HCT116 (cell line): ENCODE measurements at regions not wholly inside any gene's neighbourhood (a gene's known extent, or its start where the extent isn't known, plus 50 kb on each side); places are given as distances from the start of the nearest gene placed in this dataset.

ENCODE experiments used
- ATAC-seq: fragments of 200-7000 bp; cut with Tn5 transposase; 2 replicates; pipeline ENCODE4 v1.9.1; 2020; ENCODE audit warnings: mild to moderate bottlenecking, moderate library complexity
- BruUV-seq: library from RNA; stranded (reverse); fragments of 400-500 nt; replicated peaks from 2 replicates; lab custom pipeline; 2021; lab: Mats Ljungman, UMichigan
- CTCF ChIA-PET: fragments of 300-600 bp; sonication (Branson Sonifier 250); formaldehyde crosslinking; loops from one replicate; lab custom pipeline; 2021; ENCODE audit warnings: antibody characterized with exemption; lab: Charles Lee
- POLR2A ChIA-PET: fragments of 300-600, 350-600 bp; sonication (Branson Sonifier 250); formaldehyde crosslinking; loops from one replicate; lab custom pipeline; 2021; ENCODE audit warnings: antibody characterized with exemption; lab: Charles Lee
- RAD21 ChIA-PET, 2 experiments: fragments of 300-600 bp; sonication (Branson Sonifier 250); formaldehyde crosslinking; loops; one replicate each; lab custom pipeline; 2023; ENCODE audit warnings: low total read pairs in 2 of 2; ENCODE audit not compliant: uncharacterized antibody in 2 of 2, unreplicated experiment in 2 of 2, low non-redundant PET in 1 of 2; lab: Charles Lee
- DNase-seq: peaks from one replicate; pipeline ENCODE4 v3.0.0-alpha.2; 2010; ENCODE audit warnings: low read depth, low spot score
- H2AFZ ChIP-seq: fragments of 200-600 bp; shearing (Covaris generic), sonication (generic); 2 replicates; pipeline ENCODE4 v1.6.1; 2017; ENCODE audit warnings: low read depth, mixed run types, mixed read lengths, antibody characterized with exemption, low read length; ENCODE audit not compliant: poor library complexity, severe bottlenecking
- H3K27ac ChIP-seq: 2 replicates; pipeline ENCODE4 v1.5.1; 2012; ENCODE audit warnings: low read depth, low read length
- H3K27me3 ChIP-seq: fragments of 200-600 bp; sonication (generic); 2 replicates; pipeline ENCODE4 v1.6.1; 2016; ENCODE audit warnings: mixed run types, low read length, mixed read lengths; ENCODE audit not compliant: insufficient read depth
- H3K36me3 ChIP-seq, 2 experiments: fragments of 200-500 bp in 1 of 2; fragments of 200-600 bp in 1 of 2; sonication (Bioruptor generic) in 1 of 2; sonication (generic) in 1 of 2; 2 replicates each; pipeline versions ENCODE4 v1.5.1 to v1.6.1; 2014 to 2016; ENCODE audit warnings: low read length in 2 of 2, inconsistent platforms in 1 of 2, mixed read lengths in 1 of 2, mixed run types in 1 of 2; ENCODE audit not compliant: insufficient read depth in 2 of 2, control insufficient read depth in 1 of 2
- H3K4me1 ChIP-seq, 2 experiments: fragments of 200-600 bp in 1 of 2; sonication (generic) in 1 of 2; 2 replicates each; pipeline versions ENCODE4 v1.5.1 to v1.6.1; 2012 to 2017; ENCODE audit warnings: low read length in 2 of 2, inconsistent platforms in 1 of 2, mild to moderate bottlenecking in 1 of 2, mixed read lengths in 1 of 2, mixed run types in 1 of 2, moderate library complexity in 1 of 2; ENCODE audit not compliant: insufficient read depth in 2 of 2, control insufficient read depth in 1 of 2
- H3K4me2 ChIP-seq: fragments of 200-600 bp; sonication (generic); 2 replicates; pipeline ENCODE4 v1.6.1; 2017; ENCODE audit warnings: mixed run types, low read length, mixed read lengths
- H3K4me3 ChIP-seq, 2 experiments: fragments of 200-600 bp in 1 of 2; sonication (generic) in 1 of 2; replicated peaks in 1 of 2; 2 replicates each; pipeline ENCODE4 v1.5.1; 2011 to 2016; ENCODE audit warnings: low read length in 2 of 2, control low read depth in 1 of 2, low read depth in 1 of 2, mild to moderate bottlenecking in 1 of 2, mixed read lengths in 1 of 2, mixed run types in 1 of 2
- H3K79me2 ChIP-seq: fragments of 200-600 bp; sonication (generic); 2 replicates; pipeline ENCODE4 v1.6.1; 2017; ENCODE audit warnings: mild to moderate bottlenecking, mixed run types, low read length, moderate library complexity, mixed read lengths; ENCODE audit not compliant: insufficient read depth
- H3K9ac ChIP-seq: fragments of 200-600 bp; sonication (generic); 2 replicates; pipeline ENCODE4 v1.6.1; 2016; ENCODE audit warnings: low read length, mixed read lengths
- H3K9me2 ChIP-seq: fragments of 200-600 bp; sonication (generic), shearing (Covaris generic); 2 replicates; pipeline ENCODE4 v1.6.1; 2017; ENCODE audit warnings: mixed run types, mild to moderate bottlenecking, moderate library complexity; ENCODE audit not compliant: insufficient read depth
- H3K9me3 ChIP-seq, 2 experiments: fragments of 200-500 bp in 1 of 2; fragments of 200-600 bp in 1 of 2; sonication (Bioruptor generic) in 1 of 2; sonication (generic) in 1 of 2; 2 replicates each; pipeline ENCODE4 v1.6.1; 2014 to 2017; ENCODE audit warnings: low read length in 2 of 2, mixed read lengths in 2 of 2, inconsistent platforms in 1 of 2, low read depth in 1 of 2, mild to moderate bottlenecking in 1 of 2, mixed run types in 1 of 2, moderate library complexity in 1 of 2; ENCODE audit not compliant: control insufficient read depth in 1 of 2, insufficient read depth in 1 of 2
- H4K20me1 ChIP-seq: fragments of 200-600 bp; sonication (generic), shearing (Covaris generic); 2 replicates; pipeline ENCODE4 v1.6.1; 2017; ENCODE audit warnings: mixed run types, mild to moderate bottlenecking, moderate library complexity; ENCODE audit not compliant: insufficient read depth
- ATF3 ChIP-seq: IDR thresholded peaks from 2 replicates; pipeline ENCODE4 v1.6.1; 2012
- CBX3 ChIP-seq: IDR thresholded peaks from 2 replicates; pipeline ENCODE4 v1.6.1; 2012; ENCODE audit warnings: low read depth
- CEBPB ChIP-seq: IDR thresholded peaks from 2 replicates; pipeline ENCODE4 v1.6.1; 2012; ENCODE audit warnings: low read depth
- EZH2 ChIP-seq: fragments of 200-600 bp; sonication (generic); IDR thresholded peaks from 2 replicates; pipeline ENCODE4 v1.6.1; 2017; ENCODE audit warnings: antibody characterized with exemption, mixed run types
- FOSL1 ChIP-seq: IDR thresholded peaks from 2 replicates; pipeline ENCODE4 v1.6.1; 2012; ENCODE audit warnings: low read depth
- REST ChIP-seq: IDR thresholded peaks from 2 replicates; pipeline ENCODE4 v1.6.1; 2012; ENCODE audit warnings: low read depth
- intact Hi-C: fragments of 100-400 bp; cut with micrococcal nuclease; formaldehyde crosslinking; loops from 2 replicates; pipeline ENCODE4 v1.10.0; 2022

- H3K9me3 ChIP-seq, result no peaks in the 10 kb centered on the region
- no TSS peak for BruUV-seq
- no peak overlapping the region for H3K9ac ChIP-seq
- no peak for TF ChIP-seq EZH2
- no peak for TF ChIP-seq REST
- no peak for TF ChIP-seq CEBPB
- no peak for TF ChIP-seq FOSL1
- no peak for TF ChIP-seq CBX3
- no peak for TF ChIP-seq ATF3
- no peak overlapping the region for H2AFZ ChIP-seq
- no peaks in the 10 kb centered on the region for H3K36me3 ChIP-seq
- ChIA-PET POLR2A (no interaction called here), CTCF (no interaction called here), RAD21 (no interaction called here)
- H3K27ac ChIP-seq, result no peak overlapping the region
- H3K79me2 ChIP-seq, result no peaks in the 10 kb centered on the region
- intact Hi-C loops, result no loop called here
- H3K4me1 ChIP-seq, result peaks cover 0 to 12% of the 10 kb centered on the region in 2 experiments; a peak in 1 of 4 replicates
- ATAC-seq (no peak), DNase-seq (no peak)
- H3K4me3 ChIP-seq, result no peak overlapping the region
- no peaks in the 10 kb centered on the region for H3K27me3 ChIP-seq
- no peaks in the 10 kb centered on the region for H4K20me1 ChIP-seq
- H3K9me2 ChIP-seq, result no peaks in the 10 kb centered on the region
- no peak overlapping the region for H3K4me2 ChIP-seq
Observed at GRCh38 chr2:20565101-20565622, 85.7 kb downstream of the HS1BP3 start.
